Nephron (organoid): ENCODE measurements at regions not wholly inside any gene's neighbourhood (a gene's known extent, or its start where the extent isn't known, plus 50 kb on each side); places are given as distances from the start of the nearest gene placed in this dataset.

ENCODE experiments used
- H3K27ac Mint-ChIP-seq, 3 experiments: 2 replicates each; pipeline ENCODE4 v1.8.0; 2020; ENCODE audit warnings: mixed read lengths in 3 of 3, mild to moderate bottlenecking in 2 of 3, moderate library complexity in 1 of 3
- H3K27me3 Mint-ChIP-seq: 2 replicates; pipeline ENCODE4 v1.8.0; 2021; ENCODE audit warnings: low read depth, mild to moderate bottlenecking, moderate library complexity, mixed read lengths
- H3K36me3 Mint-ChIP-seq: 2 replicates; pipeline ENCODE4 v1.8.0; 2020; ENCODE audit warnings: low read depth, mixed read lengths
- H3K4me1 Mint-ChIP-seq: 2 replicates; pipeline ENCODE4 v1.8.0; 2020; ENCODE audit warnings: mixed read lengths
- H3K4me3 Mint-ChIP-seq, 3 experiments: 2 replicates each; pipeline ENCODE4 v1.8.0; 2020; ENCODE audit warnings: mild to moderate bottlenecking in 3 of 3, mixed read lengths in 3 of 3, moderate library complexity in 2 of 3
- H3K9me3 Mint-ChIP-seq: 2 replicates; pipeline ENCODE4 v1.8.0; 2020; ENCODE audit warnings: mixed read lengths
- TF ChIP-seq, protein P1 (sequence below), 3 experiments: fragments of 200-600 bp; sonication (generic); IDR thresholded peaks; one replicate each; pipeline ENCODE4 v1.5.0; 2021; ENCODE audit warnings: antibody characterized with exemption in 3 of 3; ENCODE audit not compliant: unreplicated experiment in 3 of 3

- Mint-ChIP-seq H3K27me3 (peaks cover 31% of the 10 kb centered on the region), H3K36me3 (no peaks in the 10 kb centered on the region), H3K4me1 (peaks cover 7% of the 10 kb centered on the region), H3K27ac (no peak overlapping the region), H3K4me3 (no peak overlapping the region), H3K9me3 (peaks cover 9% of the 10 kb centered on the region)
- TF ChIP-seq, protein P1, sequence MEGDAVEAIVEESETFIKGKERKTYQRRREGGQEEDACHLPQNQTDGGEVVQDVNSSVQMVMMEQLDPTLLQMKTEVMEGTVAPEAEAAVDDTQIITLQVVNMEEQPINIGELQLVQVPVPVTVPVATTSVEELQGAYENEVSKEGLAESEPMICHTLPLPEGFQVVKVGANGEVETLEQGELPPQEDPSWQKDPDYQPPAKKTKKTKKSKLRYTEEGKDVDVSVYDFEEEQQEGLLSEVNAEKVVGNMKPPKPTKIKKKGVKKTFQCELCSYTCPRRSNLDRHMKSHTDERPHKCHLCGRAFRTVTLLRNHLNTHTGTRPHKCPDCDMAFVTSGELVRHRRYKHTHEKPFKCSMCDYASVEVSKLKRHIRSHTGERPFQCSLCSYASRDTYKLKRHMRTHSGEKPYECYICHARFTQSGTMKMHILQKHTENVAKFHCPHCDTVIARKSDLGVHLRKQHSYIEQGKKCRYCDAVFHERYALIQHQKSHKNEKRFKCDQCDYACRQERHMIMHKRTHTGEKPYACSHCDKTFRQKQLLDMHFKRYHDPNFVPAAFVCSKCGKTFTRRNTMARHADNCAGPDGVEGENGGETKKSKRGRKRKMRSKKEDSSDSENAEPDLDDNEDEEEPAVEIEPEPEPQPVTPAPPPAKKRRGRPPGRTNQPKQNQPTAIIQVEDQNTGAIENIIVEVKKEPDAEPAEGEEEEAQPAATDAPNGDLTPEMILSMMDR (IDR thresholded peaks at IDR 0.05; ENCODE audit: unreplicated experiment in 3 of 3): no peak
Observed at GRCh38 chr5:3032513-3032912, 281.0 kb upstream of the IRX2 start.

- Mint-ChIP-seq H3K36me3 (no peaks in the 10 kb centered on the region), H3K27ac (no peak overlapping the region), H3K4me3 (no peak overlapping the region), H3K9me3 (peaks cover 9% of the 10 kb centered on the region), H3K4me1 (peaks cover 7% of the 10 kb centered on the region), H3K27me3 (peaks cover 36% of the 10 kb centered on the region)
- TF ChIP-seq, protein P1 (IDR thresholded peaks at IDR 0.05; ENCODE audit: unreplicated experiment in 3 of 3): no peak
Observed at GRCh38 chr5:3031733-3032378, 280.4 kb upstream of the IRX2 start.

DNA sequence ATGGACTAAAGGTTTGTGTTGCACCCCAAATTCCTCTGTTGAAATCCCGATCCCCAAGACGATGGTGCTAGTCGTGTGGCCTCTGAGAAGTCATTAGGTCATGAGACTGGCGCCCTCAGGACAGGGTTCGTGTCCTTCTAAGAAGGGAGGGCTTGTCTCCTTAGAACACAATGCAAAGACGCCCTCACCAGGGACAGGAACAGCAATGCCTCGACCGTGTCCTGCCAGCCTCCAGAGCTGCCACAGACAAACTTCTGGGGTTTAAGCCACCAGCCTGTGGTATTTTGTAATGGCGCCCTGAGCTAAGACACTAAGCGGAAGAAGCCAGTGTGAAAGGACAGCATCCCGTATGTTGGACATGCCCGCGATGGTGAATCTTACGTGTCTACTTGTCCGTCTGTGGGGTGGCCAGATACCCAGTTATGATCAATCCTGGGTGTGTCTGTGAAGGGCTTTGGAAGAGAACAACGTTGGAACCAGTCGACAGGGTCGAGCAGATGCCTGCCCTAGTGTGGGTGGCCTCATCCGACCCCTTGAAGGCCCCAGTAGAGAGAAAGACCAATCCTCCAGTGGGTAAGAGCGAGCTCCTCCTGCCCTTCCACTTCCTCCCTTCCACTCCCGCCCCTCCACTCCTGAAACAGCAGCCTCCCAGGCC lies 279.2 kb upstream of the IRX2 start:
- Mint-ChIP-seq H3K27ac (no peak overlapping the region), H3K27me3 (peaks cover 41% of the 10 kb centered on the region), H3K9me3 (peaks cover 5% of the 10 kb centered on the region), H3K4me1 (peaks cover 7% of the 10 kb centered on the region), H3K4me3 (no peak overlapping the region), H3K36me3 (no peaks in the 10 kb centered on the region)
- TF ChIP-seq, protein P1 (IDR thresholded peaks at IDR 0.05; ENCODE audit: unreplicated experiment in 3 of 3): no peak

GRCh38 chr5:3029396-3029795 lies 277.9 kb upstream of the IRX2 start:
- Mint-ChIP-seq H3K9me3 (peaks cover under 1% of the 10 kb centered on the region), H3K27me3 (peaks cover 37% of the 10 kb centered on the region), H3K36me3 (no peaks in the 10 kb centered on the region), H3K4me1 (peaks cover 7% of the 10 kb centered on the region), H3K27ac (no peak overlapping the region), H3K4me3 (no peak overlapping the region)
- TF ChIP-seq, protein P1 (IDR thresholded peaks at IDR 0.05; ENCODE audit: unreplicated experiment in 3 of 3): no peak

DNA sequence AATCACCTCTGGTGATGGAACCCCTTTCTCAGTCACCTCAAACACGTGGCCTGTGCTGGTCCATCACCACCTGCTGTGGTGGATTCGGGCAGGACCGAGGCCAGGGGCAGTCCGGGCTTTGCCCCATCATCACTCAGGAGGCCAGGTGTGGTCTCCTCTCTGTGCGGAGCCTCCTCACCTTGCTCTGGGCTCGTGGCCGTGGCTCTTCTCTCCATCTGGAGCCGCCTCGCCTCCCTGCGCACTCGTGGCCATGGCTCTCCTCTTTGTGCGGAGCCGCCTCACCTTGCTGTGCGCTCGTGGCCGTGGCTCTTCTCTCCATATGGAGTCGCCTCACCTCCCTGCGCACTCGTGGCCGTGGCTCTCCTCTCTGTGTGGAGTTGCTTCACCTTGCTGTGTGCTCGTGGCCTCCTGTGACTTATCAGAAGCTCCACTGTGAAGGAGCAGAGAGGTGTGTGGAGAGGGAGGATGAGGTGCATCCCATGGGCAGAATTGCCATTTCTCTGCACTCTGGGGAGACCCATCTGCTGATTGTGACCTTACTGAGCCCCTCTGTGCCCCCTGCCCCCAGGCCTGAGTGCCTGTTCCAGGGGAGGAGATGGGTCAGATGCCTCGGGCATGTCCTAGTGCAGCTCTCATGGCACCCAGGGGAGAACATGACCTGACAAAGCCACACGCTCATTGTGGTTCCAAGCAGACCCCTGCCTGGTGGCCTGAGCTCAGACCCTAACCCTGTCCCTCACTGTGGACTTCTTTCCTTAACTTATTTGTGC lies 276.6 kb upstream of the IRX2 start:
- TF ChIP-seq, protein P1 (IDR thresholded peaks at IDR 0.05; ENCODE audit: unreplicated experiment in 3 of 3): no peak
- Mint-ChIP-seq H3K4me1 (peaks cover 12% of the 10 kb centered on the region), H3K4me3 (no peak overlapping the region), H3K27me3 (peaks cover 42% of the 10 kb centered on the region), H3K27ac (no peak overlapping the region), H3K36me3 (no peaks in the 10 kb centered on the region), H3K9me3 (no peaks in the 10 kb centered on the region)
